ENCODE measurements at regions not wholly inside any gene's neighbourhood (a gene's known extent, or its start where the extent isn't known, plus 50 kb on each side); places are given as distances from the start of the nearest gene placed in this dataset.

GRCh38 chr19:30667746-30668145, 295.6 kb downstream of the ZNF536 start:
- Histone ChIP-seq H3K36me3 (replicated peaks; ENCODE audit: control insufficient read depth, insufficient read depth, low read length) (no peaks in the 10 kb centered on the region), H3K27me3 (ENCODE audit: control insufficient read depth, insufficient read depth, low read length) (no peaks in the 10 kb centered on the region), H3K4me3 (ENCODE audit: insufficient read depth, low read depth, low read length) (no peak overlapping the region)
- DNase-seq, result no peak

- no peak for DNase-seq
- H3K27me3 ChIP-seq (ENCODE audit: control insufficient read depth, insufficient read depth, low read length), result no peaks in the 10 kb centered on the region
- H3K36me3 ChIP-seq (replicated peaks; ENCODE audit: control insufficient read depth, insufficient read depth, low read length), result no peaks in the 10 kb centered on the region
- no peak overlapping the region for H3K4me3 ChIP-seq (ENCODE audit: insufficient read depth, low read depth, low read length)
Measured at GRCh38 chr19:30667227-30667626, 295.0 kb downstream of the ZNF536 start.

GRCh38 chr19:30666301-30666803, 294.2 kb downstream of the ZNF536 start:
- H3K36me3 ChIP-seq (replicated peaks; ENCODE audit: control insufficient read depth, insufficient read depth, low read length), result no peaks in the 10 kb centered on the region
- peak; percentile 84 for DNase-seq
- no peak overlapping the region for H3K4me3 ChIP-seq (ENCODE audit: insufficient read depth, low read depth, low read length)
- no peaks in the 10 kb centered on the region for H3K27me3 ChIP-seq (ENCODE audit: control insufficient read depth, insufficient read depth, low read length)

GRCh38 chr19:30665449-30665848, 293.3 kb downstream of the ZNF536 start:
- Histone ChIP-seq H3K4me3 (ENCODE audit: insufficient read depth, low read depth, low read length) (no peak overlapping the region), H3K36me3 (replicated peaks; ENCODE audit: control insufficient read depth, insufficient read depth, low read length) (no peaks in the 10 kb centered on the region), H3K27me3 (ENCODE audit: control insufficient read depth, insufficient read depth, low read length) (no peaks in the 10 kb centered on the region)
- no peak for DNase-seq

GRCh38 chr19:30663611-30664174, 291.5 kb downstream of the ZNF536 start:
- no peak for DNase-seq
- no peaks in the 10 kb centered on the region for H3K27me3 ChIP-seq (ENCODE audit: control insufficient read depth, insufficient read depth, low read length)
- H3K4me3 ChIP-seq (ENCODE audit: insufficient read depth, low read depth, low read length), result no peak overlapping the region
- no peaks in the 10 kb centered on the region for H3K36me3 ChIP-seq (replicated peaks; ENCODE audit: control insufficient read depth, insufficient read depth, low read length)

GRCh38 chr19:30662211-30662861, 290.2 kb downstream of the ZNF536 start:
- no peak for DNase-seq
- Histone ChIP-seq H3K4me3 (ENCODE audit: insufficient read depth, low read depth, low read length) (no peak overlapping the region), H3K27me3 (ENCODE audit: control insufficient read depth, insufficient read depth, low read length) (no peaks in the 10 kb centered on the region), H3K36me3 (replicated peaks; ENCODE audit: control insufficient read depth, insufficient read depth, low read length) (no peaks in the 10 kb centered on the region)

- Histone ChIP-seq H3K36me3 (replicated peaks; ENCODE audit: control insufficient read depth, insufficient read depth, low read length) (no peaks in the 10 kb centered on the region), H3K4me3 (ENCODE audit: insufficient read depth, low read depth, low read length) (no peak overlapping the region), H3K27me3 (ENCODE audit: control insufficient read depth, insufficient read depth, low read length) (no peaks in the 10 kb centered on the region)
- DNase-seq, result no peak
Measured at GRCh38 chr19:30659638-30660037, 287.5 kb downstream of the ZNF536 start.

GRCh38 chr19:30656520-30657100, 284.4 kb downstream of the ZNF536 start:
- no peak overlapping the region for H3K4me3 ChIP-seq (ENCODE audit: insufficient read depth, low read depth, low read length)
- no peaks in the 10 kb centered on the region for H3K27me3 ChIP-seq (ENCODE audit: control insufficient read depth, insufficient read depth, low read length)
- H3K36me3 ChIP-seq (replicated peaks; ENCODE audit: control insufficient read depth, insufficient read depth, low read length), result no peaks in the 10 kb centered on the region
- DNase-seq, result no peak

GRCh38 chr19:30653646-30654386, 281.6 kb downstream of the ZNF536 start:
- Histone ChIP-seq H3K36me3 (replicated peaks; ENCODE audit: control insufficient read depth, insufficient read depth, low read length) (no peaks in the 10 kb centered on the region), H3K27me3 (ENCODE audit: control insufficient read depth, insufficient read depth, low read length) (no peaks in the 10 kb centered on the region), H3K4me3 (ENCODE audit: insufficient read depth, low read depth, low read length) (no peak overlapping the region)
- no peak for DNase-seq

GRCh38 chr19:30652751-30653150, 280.6 kb downstream of the ZNF536 start:
- Histone ChIP-seq H3K4me3 (ENCODE audit: insufficient read depth, low read depth, low read length) (no peak overlapping the region), H3K27me3 (ENCODE audit: control insufficient read depth, insufficient read depth, low read length) (no peaks in the 10 kb centered on the region), H3K36me3 (replicated peaks; ENCODE audit: control insufficient read depth, insufficient read depth, low read length) (no peaks in the 10 kb centered on the region)
- DNase-seq, result no peak

- H3K27me3 ChIP-seq (ENCODE audit: control insufficient read depth, insufficient read depth, low read length), result no peaks in the 10 kb centered on the region
- DNase-seq, result no peak
- H3K4me3 ChIP-seq (ENCODE audit: insufficient read depth, low read depth, low read length), result no peak overlapping the region
- no peaks in the 10 kb centered on the region for H3K36me3 ChIP-seq (replicated peaks; ENCODE audit: control insufficient read depth, insufficient read depth, low read length)
Measured at GRCh38 chr19:30651691-30652090, 279.5 kb downstream of the ZNF536 start.

GRCh38 chr19:30651066-30651465, 278.9 kb downstream of the ZNF536 start:
- Histone ChIP-seq H3K4me3 (ENCODE audit: insufficient read depth, low read depth, low read length) (no peak overlapping the region), H3K27me3 (ENCODE audit: control insufficient read depth, insufficient read depth, low read length) (no peaks in the 10 kb centered on the region), H3K36me3 (replicated peaks; ENCODE audit: control insufficient read depth, insufficient read depth, low read length) (no peaks in the 10 kb centered on the region)
- no peak for DNase-seq

GRCh38 chr19:30649934-30650614, 277.9 kb downstream of the ZNF536 start:
- H3K36me3 ChIP-seq (replicated peaks; ENCODE audit: control insufficient read depth, insufficient read depth, low read length), result no peaks in the 10 kb centered on the region
- H3K4me3 ChIP-seq (ENCODE audit: insufficient read depth, low read depth, low read length), result no peak overlapping the region
- H3K27me3 ChIP-seq (ENCODE audit: control insufficient read depth, insufficient read depth, low read length), result no peaks in the 10 kb centered on the region
- DNase-seq, result peak; percentile 82
